Prostate gland (tissue), 2 donors: ENCODE measurements at regions not wholly inside any gene's neighbourhood (a gene's known extent, or its start where the extent isn't known, plus 50 kb on each side); places are given as distances from the start of the nearest gene placed in this dataset.

Experiments used
- DNase-seq: peaks from one replicate; pipeline ENCODE4 v3.0.0-alpha.2; 2019; ENCODE audit warnings: low spot score
- H3K27ac ChIP-seq, 2 donors: fragments of 200-600 bp; sonication (generic); 2 replicates each; pipeline ENCODE4 v1.5.1; 2017 to 2019
- H3K27me3 ChIP-seq: fragments of 200-600 bp; sonication (generic); replicated peaks from 2 replicates; pipeline ENCODE4 v1.5.1; 2019; ENCODE audit not compliant: insufficient read depth
- H3K36me3 ChIP-seq, 2 donors: fragments of 200-600 bp; sonication (generic); 1 replicate in 1 of 2; 2 replicates in 1 of 2; pipeline versions ENCODE4 v1.5.1 to v1.8.1; 2017 to 2019
- H3K4me1 ChIP-seq: fragments of 200-600 bp; sonication (generic); replicated peaks from 2 replicates; pipeline ENCODE4 v1.5.1; 2019
- H3K4me3 ChIP-seq, 2 donors: fragments of 200-600 bp; sonication (generic); 2 replicates each; pipeline ENCODE4 v1.5.1; 2017 to 2019
- H3K9me3 ChIP-seq: fragments of 200-600 bp; sonication (generic); 2 replicates; pipeline ENCODE4 v1.5.1; 2017
- POLR2A ChIP-seq: fragments of 450-650 bp; IDR thresholded peaks from one replicate; pipeline ENCODE4 v1.6.1; 2016; ENCODE audit warnings: antibody characterized with exemption, mild to moderate bottlenecking
- POLR2AphosphoS5 ChIP-seq: sonication (generic); formaldehyde crosslinking; IDR thresholded peaks from one replicate; pipeline ENCODE4 v1.6.1; 2017; ENCODE audit warnings: antibody characterized with exemption
- WGBS: methylation state at CpG from one replicate; pipeline ENCODE4 v1.1.5; 2018; 5-methylcytosine and 5-hydroxymethylcytosine counted together
- intact Hi-C: fragments of 100-400 bp; cut with DNase I; formaldehyde crosslinking; loops from one replicate; pipeline ENCODE4 v1.14.2; 2022
- TF ChIP-seq, protein P1 (sequence below), 4 experiments: fragments of 200-600 bp in 2 of 4; fragments of 450-650 bp in 2 of 4; sonication (generic) in 2 of 4; IDR thresholded peaks; 1 replicate in 3 of 4; 2 replicates in 1 of 4; pipeline ENCODE4 v1.5.1; 2016 to 2019; ENCODE audit warnings: antibody characterized with exemption in 4 of 4, mild to moderate bottlenecking in 2 of 4, moderate library complexity in 2 of 4

- Histone ChIP-seq H3K4me1 (no peaks in the 10 kb centered on the region), H3K9me3 (no peaks in the 10 kb centered on the region), H3K27ac (no peak overlapping the region), H3K4me3 (no peak overlapping the region), H3K36me3 (no peaks in the 10 kb centered on the region), H3K27me3 (no peaks in the 10 kb centered on the region)
- TF ChIP-seq, protein P1, sequence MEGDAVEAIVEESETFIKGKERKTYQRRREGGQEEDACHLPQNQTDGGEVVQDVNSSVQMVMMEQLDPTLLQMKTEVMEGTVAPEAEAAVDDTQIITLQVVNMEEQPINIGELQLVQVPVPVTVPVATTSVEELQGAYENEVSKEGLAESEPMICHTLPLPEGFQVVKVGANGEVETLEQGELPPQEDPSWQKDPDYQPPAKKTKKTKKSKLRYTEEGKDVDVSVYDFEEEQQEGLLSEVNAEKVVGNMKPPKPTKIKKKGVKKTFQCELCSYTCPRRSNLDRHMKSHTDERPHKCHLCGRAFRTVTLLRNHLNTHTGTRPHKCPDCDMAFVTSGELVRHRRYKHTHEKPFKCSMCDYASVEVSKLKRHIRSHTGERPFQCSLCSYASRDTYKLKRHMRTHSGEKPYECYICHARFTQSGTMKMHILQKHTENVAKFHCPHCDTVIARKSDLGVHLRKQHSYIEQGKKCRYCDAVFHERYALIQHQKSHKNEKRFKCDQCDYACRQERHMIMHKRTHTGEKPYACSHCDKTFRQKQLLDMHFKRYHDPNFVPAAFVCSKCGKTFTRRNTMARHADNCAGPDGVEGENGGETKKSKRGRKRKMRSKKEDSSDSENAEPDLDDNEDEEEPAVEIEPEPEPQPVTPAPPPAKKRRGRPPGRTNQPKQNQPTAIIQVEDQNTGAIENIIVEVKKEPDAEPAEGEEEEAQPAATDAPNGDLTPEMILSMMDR (IDR thresholded peaks at IDR 0.05) = no peak
- 45% methylated on average over 1 of the region's 1 CpG for WGBS
- intact Hi-C loops = no loop called here
- no peak for DNase-seq
Measured at GRCh38 chr12:89782807-89783206, 74.2 kb upstream of the ATP2B1 start.

- no peaks in the 10 kb centered on the region for H3K4me1 ChIP-seq
- H3K27ac ChIP-seq = no peak overlapping the region
- no peak overlapping the region for H3K4me3 ChIP-seq
- no peaks in the 10 kb centered on the region for H3K9me3 ChIP-seq
- intact Hi-C loops = no loop called here
- H3K27me3 ChIP-seq = no peaks in the 10 kb centered on the region
- TF ChIP-seq POLR2A = no peak
- TF ChIP-seq, protein P1 (IDR thresholded peaks at IDR 0.05) = no peak
- TF ChIP-seq POLR2AphosphoS5 = no peak
- no peak for DNase-seq
- WGBS = 38% methylated on average over 2 of the region's 2 CpGs
- H3K36me3 ChIP-seq = no peaks in the 10 kb centered on the region
Measured at GRCh38 chr12:89781946-89782550, 73.4 kb upstream of the ATP2B1 start.

GRCh38 chr12:89781156-89781555 is 72.5 kb upstream of the ATP2B1 start:
- Histone ChIP-seq H3K36me3 (no peaks in the 10 kb centered on the region), H3K9me3 (no peaks in the 10 kb centered on the region), H3K4me1 (no peaks in the 10 kb centered on the region), H3K27me3 (no peaks in the 10 kb centered on the region), H3K4me3 (no peak overlapping the region), H3K27ac (no peak overlapping the region)
- 83% methylated on average over 1 of the region's 1 CpG for WGBS
- intact Hi-C loops = no loop called here
- no peak for DNase-seq
- TF ChIP-seq POLR2A (no peak), POLR2AphosphoS5 (no peak)
- TF ChIP-seq, protein P1 (IDR thresholded peaks at IDR 0.05) = no peak

DNA sequence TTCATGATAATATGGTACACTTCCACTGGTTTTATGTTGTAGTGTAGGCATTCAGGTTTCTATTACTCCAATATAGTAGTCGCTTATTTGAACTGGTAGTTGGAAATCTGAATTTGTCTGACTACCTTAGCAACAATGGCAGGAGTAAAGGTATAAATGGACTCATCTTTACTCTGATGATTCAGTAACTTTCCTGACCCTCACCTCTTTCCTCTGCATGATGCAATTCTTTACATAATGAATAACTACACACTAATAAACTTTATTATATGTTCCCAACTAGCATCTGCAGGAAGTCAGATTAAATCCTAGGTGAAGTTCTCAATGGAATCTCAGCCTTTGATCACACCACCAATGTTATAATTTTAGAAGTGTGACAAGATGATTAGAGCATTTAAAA is 70.5 kb upstream of the ATP2B1 start:
- intact Hi-C loops = no loop called here
- 100% methylated on average over 1 of the region's 1 CpG for WGBS

More for the DNA sequence above, 70.5 kb upstream of the ATP2B1 start:
- DNase-seq = no peak
- TF ChIP-seq POLR2AphosphoS5 (no peak), POLR2A (no peak)
- TF ChIP-seq, protein P1 (IDR thresholded peaks at IDR 0.05) = no peak
- H3K36me3 ChIP-seq = no peaks in the 10 kb centered on the region
- H3K4me1 ChIP-seq = no peaks in the 10 kb centered on the region
- H3K9me3 ChIP-seq = no peaks in the 10 kb centered on the region
- no peak overlapping the region for H3K4me3 ChIP-seq
- no peak overlapping the region for H3K27ac ChIP-seq
- H3K27me3 ChIP-seq = no peaks in the 10 kb centered on the region
